Duodenal mucosa (tissue), 2 donors: ENCODE measurements at regions not wholly inside any gene's neighbourhood (a gene's known extent, or its start where the extent isn't known, plus 50 kb on each side); places are given as distances from the start of the nearest gene placed in this dataset.
A peak's percentile ranks its signal among the peaks of the same experiment; 100 is the strongest.
"Not testable (repeated sequence)": the region's sequence is repeated elsewhere in the genome, so short reads cannot be mapped to it uniquely, and the experiment has no call there.

Experiments
- H3K27ac ChIP-seq: one replicate; pipeline ENCODE4 v1.7.0; 2013; ENCODE audit warnings: low read depth, low read length
- H3K27me3 ChIP-seq, 2 donors: one replicate each; pipeline ENCODE4 v1.7.0; 2013; ENCODE audit warnings: low read length in 2 of 2, control low read depth in 1 of 2; ENCODE audit not compliant: insufficient read depth in 2 of 2, control insufficient read depth in 1 of 2
- H3K36me3 ChIP-seq, 2 donors: one replicate each; pipeline ENCODE4 v1.7.0; 2013; ENCODE audit warnings: low read length in 2 of 2, control low read depth in 1 of 2; ENCODE audit not compliant: insufficient read depth in 2 of 2, control insufficient read depth in 1 of 2
- H3K4me1 ChIP-seq, 2 donors: one replicate each; pipeline ENCODE4 v1.7.0; 2013; ENCODE audit warnings: low read length in 2 of 2, control low read depth in 1 of 2; ENCODE audit not compliant: insufficient read depth in 2 of 2, control insufficient read depth in 1 of 2
- H3K4me3 ChIP-seq, 2 donors: one replicate each; pipeline ENCODE4 v1.7.0; 2013; ENCODE audit warnings: low read length in 2 of 2, low read depth in 1 of 2
- H3K9ac ChIP-seq, 2 donors: one replicate each; pipeline ENCODE4 v1.7.0; 2013; ENCODE audit warnings: low read length in 2 of 2, low read depth in 1 of 2
- H3K9me3 ChIP-seq, 2 donors: one replicate each; pipeline ENCODE4 v1.7.0; 2013; ENCODE audit warnings: low read length in 2 of 2, control low read depth in 1 of 2; ENCODE audit not compliant: control insufficient read depth in 1 of 2

DNA sequence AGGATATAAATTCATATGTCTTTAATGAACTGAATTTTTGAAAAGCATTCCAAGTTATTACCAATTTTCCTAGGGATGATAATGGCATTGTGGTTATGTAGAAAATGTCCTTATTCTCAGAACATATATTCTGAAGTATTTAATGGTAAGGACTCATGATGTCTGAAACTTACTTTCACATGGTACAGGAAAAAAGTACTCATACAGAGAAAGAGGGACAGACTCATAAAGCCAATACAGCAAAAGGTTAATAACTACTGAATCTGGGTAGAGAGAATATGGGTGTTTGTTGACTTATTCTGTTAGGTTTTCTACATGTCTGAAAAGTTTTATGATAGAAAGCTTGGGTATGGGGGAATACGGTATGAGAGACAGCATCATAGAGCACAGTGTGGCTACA is 84.3 kb upstream of the SERTAD2 start:
- Histone ChIP-seq H3K4me3 (no peak overlapping the region), H3K9ac (no peak overlapping the region), H3K27me3 (no peaks in the 10 kb centered on the region), H3K27ac (no peak overlapping the region), H3K36me3 (no peaks in the 10 kb centered on the region), H3K4me1 (no peaks in the 10 kb centered on the region), H3K9me3 (no peaks in the 10 kb centered on the region)

DNA sequence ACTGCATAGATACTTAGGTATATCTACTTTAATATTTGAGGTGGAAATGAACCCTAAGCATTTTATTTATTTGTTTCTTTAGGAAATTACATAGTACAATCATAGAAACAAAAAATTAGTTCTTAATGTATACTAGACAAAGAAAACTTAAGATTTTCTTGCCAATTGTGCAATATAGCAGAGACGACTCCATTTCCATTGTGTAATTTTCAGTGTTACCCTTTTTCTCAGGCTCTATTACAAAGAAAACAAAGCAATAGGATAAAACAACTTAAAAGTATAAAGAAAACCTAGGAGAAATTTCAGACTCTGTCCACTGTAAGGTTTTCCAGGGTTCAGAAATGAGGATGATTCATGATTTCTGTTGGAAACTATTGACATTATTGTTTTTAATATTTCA is 89.0 kb upstream of the SERTAD2 start:
- Histone ChIP-seq H3K36me3 (no peaks in the 10 kb centered on the region), H3K27ac (no peak overlapping the region), H3K9me3 (no peaks in the 10 kb centered on the region), H3K9ac (no peak overlapping the region), H3K4me1 (no peaks in the 10 kb centered on the region), H3K27me3 (no peaks in the 10 kb centered on the region), H3K4me3 (no peak overlapping the region)

DNA sequence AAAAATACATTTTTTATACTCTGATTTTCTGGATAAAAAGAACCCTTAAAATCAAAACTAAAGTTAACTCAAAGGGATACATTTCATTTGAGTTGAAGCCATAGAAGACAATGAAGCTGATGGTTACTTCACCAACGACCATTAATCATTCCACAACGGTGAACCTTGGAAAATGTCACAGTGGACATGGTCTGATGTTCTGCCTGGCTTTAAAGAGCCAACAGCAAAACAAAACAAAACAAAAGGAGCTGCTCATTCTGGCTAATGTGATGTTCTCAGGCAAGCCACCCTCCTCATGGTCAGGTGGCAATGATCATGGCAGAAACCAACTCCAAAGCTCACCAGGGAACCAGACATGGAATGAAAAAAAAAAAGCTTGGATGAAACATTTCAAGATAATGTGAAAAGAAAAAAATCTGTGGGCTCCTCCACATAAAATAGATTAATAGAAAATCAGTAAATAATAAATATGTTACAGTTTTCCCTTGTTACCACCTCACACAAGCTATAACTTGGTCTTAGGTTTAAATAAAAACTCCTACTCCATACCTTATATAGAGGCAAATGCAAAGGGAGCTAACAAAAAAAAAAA is 90.1 kb upstream of the SERTAD2 start:
- no peaks in the 10 kb centered on the region for H3K9me3 ChIP-seq
- no peaks in the 10 kb centered on the region for H3K36me3 ChIP-seq
- H3K27me3 ChIP-seq: no peaks in the 10 kb centered on the region
- no peaks in the 10 kb centered on the region for H3K4me1 ChIP-seq
- no peak overlapping the region for H3K4me3 ChIP-seq
- H3K9ac ChIP-seq: no peak overlapping the region
- no peak overlapping the region for H3K27ac ChIP-seq

DNA sequence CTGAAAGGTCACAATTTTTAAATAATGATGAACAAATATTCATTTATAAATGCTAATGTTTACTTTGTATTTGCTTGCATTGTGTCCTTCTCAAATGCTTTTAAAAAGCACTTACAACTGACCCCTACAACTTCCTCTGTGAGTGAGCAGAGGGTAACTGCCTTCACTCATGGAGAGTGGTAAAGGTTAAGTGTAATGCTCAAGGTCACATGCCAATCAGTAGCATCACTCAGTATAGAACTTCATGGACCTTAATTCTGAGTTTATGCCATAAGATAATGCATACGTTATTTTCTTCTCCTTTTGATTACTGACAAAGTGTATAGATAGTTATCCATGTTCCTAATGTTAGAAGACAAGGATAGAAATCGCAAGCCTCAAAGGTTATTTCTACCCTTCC is 91.8 kb upstream of the SERTAD2 start:
- no peaks in the 10 kb centered on the region for H3K9me3 ChIP-seq
- no peaks in the 10 kb centered on the region for H3K36me3 ChIP-seq
- H3K9ac ChIP-seq: no peak overlapping the region
- H3K27ac ChIP-seq: no peak overlapping the region
- H3K4me3 ChIP-seq: no peak overlapping the region
- H3K27me3 ChIP-seq: no peaks in the 10 kb centered on the region
- peaks cover 7 to 9% of the 10 kb centered on the region in 2 donors for H3K4me1 ChIP-seq

DNA sequence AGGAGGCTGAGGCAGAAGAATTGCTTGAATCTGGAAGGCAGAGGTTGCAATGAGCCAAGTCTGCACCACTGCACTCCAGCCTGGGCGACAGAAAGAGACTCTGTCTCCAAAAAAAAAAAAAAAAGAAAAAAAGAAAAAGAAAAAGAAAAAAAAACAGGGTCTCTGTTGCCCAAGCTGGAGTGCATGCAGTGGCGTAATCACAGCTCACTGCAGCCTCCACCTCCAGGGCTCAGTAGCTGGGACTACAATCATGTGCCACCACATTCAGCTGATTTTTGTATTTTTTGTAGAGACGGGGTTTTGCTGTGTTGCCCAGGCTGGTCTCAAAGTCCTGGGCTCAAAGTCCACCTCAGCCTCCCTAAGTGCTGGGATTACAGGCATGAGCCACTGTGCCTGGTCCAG is 94.0 kb upstream of the SERTAD2 start:
- H3K27me3 ChIP-seq, H3K4me3 ChIP-seq, H3K9ac ChIP-seq, H3K27ac ChIP-seq, H3K36me3 ChIP-seq, H3K9me3 ChIP-seq: not testable (repeated sequence)
- H3K4me1 ChIP-seq: peaks cover 13% of the 10 kb centered on the region in 2 donors

DNA sequence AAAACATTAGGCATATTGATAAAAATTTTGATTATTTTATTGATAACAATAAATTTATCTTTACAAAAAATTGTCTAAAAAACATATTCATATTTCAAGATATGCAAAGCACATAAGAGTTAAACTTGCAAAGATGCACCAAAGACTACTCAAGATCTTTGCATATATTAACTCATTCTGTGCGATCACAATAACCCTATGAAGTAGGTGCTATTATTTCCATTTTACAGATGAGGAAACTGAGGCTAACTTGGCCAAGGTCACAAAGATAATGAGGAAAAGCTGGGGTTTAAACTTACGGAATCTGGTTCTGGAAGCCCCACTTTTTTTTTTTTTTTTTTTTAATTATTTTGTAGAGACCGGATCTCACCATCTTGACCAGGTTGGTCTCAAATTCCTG is 94.4 kb upstream of the SERTAD2 start:
- Histone ChIP-seq H3K4me1 (peaks cover 13% of the 10 kb centered on the region in 2 donors), H3K27ac (no peak overlapping the region), H3K36me3 (no peaks in the 10 kb centered on the region), H3K4me3 (no peak overlapping the region), H3K9me3 (no peaks in the 10 kb centered on the region), H3K27me3 (no peaks in the 10 kb centered on the region), H3K9ac (no peak overlapping the region)

DNA sequence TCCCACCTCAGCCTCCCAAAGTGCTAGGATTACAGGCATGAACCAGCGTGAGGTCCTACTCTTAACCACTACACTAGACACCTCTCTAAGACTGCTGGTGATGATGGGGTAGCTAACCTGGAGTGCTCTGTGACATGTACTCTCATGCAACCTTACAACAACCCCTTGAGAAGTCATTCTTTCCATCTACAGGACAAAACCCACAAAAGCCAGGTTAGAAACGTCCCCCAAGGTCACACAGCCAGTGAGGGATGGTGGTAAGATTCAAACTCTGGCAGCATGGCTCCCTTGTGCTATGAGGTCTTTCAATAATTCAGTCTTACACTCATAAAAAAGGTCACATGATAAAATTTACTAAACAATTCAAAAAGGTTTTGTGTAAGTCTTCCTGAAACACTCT is 94.8 kb upstream of the SERTAD2 start:
- Histone ChIP-seq H3K4me1 (peaks cover 13% of the 10 kb centered on the region in 2 donors), H3K4me3 (no peak overlapping the region), H3K27ac (no peak overlapping the region)

DNA sequence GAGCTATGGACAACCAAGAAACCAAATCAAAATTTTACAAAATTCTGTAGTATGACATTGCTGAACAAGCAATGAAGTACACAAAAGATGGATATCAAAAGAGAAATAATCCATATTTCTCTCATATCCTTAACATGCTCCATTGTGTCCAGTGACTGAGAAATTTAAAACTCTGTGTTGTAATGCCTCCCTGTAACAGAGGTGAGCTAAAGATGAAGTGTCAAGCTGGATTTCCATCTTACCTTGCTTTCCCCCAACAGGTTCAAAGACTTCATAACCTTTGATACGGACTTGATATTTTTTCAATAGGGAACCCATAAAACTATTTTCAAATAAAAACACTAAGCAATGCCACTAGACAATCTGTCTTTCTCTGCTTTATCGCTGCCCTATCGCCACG is 95.7 kb upstream of the SERTAD2 start:
- Histone ChIP-seq H3K4me3 (peak overlapping the region; percentile 87 to 90), H3K4me1 (peaks cover 13% of the 10 kb centered on the region in 2 donors), H3K36me3 (no peaks in the 10 kb centered on the region), H3K27me3 (no peaks in the 10 kb centered on the region), H3K27ac (no peak overlapping the region), H3K9me3 (no peaks in the 10 kb centered on the region), H3K9ac (peak overlapping the region; percentile 95 to 99)

More for the DNA sequence above, 94.8 kb upstream of the SERTAD2 start:
- Histone ChIP-seq H3K9ac (no peak overlapping the region), H3K36me3 (no peaks in the 10 kb centered on the region), H3K9me3 (no peaks in the 10 kb centered on the region), H3K27me3 (no peaks in the 10 kb centered on the region)

DNA sequence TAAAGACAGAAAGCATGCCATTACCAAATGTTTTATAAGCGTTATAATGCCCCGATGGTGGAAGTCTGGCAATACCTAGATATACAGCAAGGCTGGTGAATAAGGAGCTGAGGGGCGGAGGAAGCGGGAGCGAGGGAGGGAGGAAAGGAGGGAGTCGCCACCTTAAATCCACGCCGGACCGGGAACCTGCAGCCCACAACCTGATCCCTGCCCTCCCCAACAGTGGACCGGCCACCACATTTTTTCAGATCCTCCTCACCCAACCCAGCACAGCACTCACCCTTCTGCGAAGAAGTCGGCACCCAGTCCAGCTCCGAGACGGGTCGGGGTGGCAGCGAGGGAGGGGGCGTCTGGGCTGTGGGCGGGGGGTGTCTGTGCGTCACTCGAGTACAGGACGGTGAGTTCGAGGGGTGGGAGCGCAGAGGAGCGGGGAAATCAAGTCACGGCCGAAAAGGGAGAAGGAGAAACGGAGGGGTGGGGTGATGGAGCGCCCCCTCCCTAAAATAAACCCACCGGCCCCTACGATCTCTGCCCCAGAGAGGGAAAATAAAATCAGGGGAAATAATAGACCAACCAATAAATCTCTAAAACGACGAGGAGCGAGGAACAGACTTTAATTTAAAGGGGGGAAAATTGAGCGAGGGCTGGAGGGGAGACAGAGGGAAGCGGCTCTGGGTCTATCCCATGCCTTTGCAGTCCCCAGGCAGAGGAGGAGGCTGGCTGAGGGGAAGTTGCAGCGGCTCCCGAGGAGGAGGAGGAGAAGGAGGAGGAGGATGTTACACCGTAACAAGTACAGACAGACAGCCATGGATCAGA is 96.5 kb upstream of the SERTAD2 start:
- H3K9ac ChIP-seq: peak overlapping the region; percentile 95 to 99
- no peaks in the 10 kb centered on the region for H3K9me3 ChIP-seq
- H3K4me1 ChIP-seq: peaks cover 13% of the 10 kb centered on the region in 2 donors

DNA sequence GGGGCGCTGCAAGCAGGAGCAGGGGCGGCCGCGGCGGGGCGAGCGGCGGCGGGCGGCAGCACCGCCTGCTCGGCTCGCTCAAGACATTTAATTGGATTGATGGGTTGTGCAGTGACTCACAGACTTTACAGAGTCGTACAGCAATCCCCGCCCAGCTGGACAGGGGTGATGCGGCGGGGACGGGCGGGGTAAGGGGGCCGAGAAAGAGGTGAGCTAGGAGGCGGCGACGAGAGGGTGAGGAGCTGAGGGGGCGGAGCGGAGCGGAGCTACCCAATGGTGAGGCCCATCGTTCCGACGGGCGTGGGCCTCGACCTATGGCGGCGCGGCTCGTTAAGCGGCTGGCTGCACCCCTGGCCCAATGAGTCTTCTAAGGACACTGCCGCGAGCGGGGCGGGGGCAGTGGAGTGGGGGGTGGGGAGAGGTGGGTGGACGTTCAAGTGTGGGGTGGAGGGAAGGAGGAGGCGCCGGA is 97.1 kb upstream of the SERTAD2 start:
- no peaks in the 10 kb centered on the region for H3K27me3 ChIP-seq
- no peaks in the 10 kb centered on the region for H3K36me3 ChIP-seq
- peak overlapping the region; percentile 93 for H3K27ac ChIP-seq
- H3K9me3 ChIP-seq: peaks cover 0 to under 1% of the 10 kb centered on the region in 2 donors
- H3K4me1 ChIP-seq: peaks cover 13% of the 10 kb centered on the region in 2 donors
- H3K9ac ChIP-seq: peak overlapping the region; percentile 95 to 99
- peak overlapping the region; percentile 87 to 90 for H3K4me3 ChIP-seq

More for the DNA sequence above, 96.5 kb upstream of the SERTAD2 start:
- Histone ChIP-seq H3K27me3 (no peaks in the 10 kb centered on the region), H3K27ac (peak overlapping the region; percentile 93), H3K4me3 (peak overlapping the region; percentile 87 to 90), H3K36me3 (no peaks in the 10 kb centered on the region)
